ENCODE measurements at regions not wholly inside any gene's neighbourhood (a gene's known extent, or its start where the extent isn't known, plus 50 kb on each side); places are given as distances from the start of the nearest gene placed in this dataset.
A peak's percentile ranks its signal among the peaks of the same experiment; 100 is the strongest.

DNA sequence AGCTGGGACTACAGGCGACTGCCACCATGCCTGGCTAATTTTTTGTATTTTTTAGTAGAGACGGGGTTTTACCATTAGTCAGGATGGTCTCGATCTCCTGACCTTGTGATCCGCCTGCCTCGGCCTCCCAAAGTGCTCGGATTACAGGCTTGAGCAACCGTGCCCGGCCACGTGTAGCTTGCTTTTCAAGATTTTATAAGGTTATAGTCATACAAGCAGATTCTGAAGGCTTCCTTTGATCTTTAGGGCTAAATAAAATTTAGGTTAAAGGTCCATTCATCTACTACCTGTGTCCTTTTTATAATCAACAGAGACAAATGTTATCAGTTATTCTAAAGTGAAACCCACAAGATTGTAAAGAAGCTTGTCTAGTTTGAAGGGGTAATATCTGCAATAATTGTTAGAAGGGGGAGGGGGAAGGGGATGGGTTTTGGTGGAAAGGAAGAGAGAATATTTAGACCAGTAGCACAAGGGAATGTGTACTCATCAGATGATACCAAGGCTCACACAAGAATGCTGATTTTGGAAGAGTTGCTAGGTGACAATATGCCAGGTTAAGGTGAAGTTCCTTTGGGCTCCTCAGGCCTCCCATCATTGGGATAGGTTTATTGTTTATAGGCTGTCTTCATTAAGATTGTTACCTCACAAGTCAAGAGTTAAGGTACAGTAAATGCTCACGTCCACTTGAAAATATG is 284.7 kb downstream of the ALDH8A1 start:
- WGBS (ENCODE audit: missing lambda C conversion rate): 91% methylated on average over 10 of the region's 10 CpGs
- CTCF ChIA-PET: interaction anchor here (1.0 to 1.2 kb wide), 2 partner anchors 13 to 18 kb away, joined by 3 to 4 read pairs; no protein-coding TSS in a partner anchor

DNA sequence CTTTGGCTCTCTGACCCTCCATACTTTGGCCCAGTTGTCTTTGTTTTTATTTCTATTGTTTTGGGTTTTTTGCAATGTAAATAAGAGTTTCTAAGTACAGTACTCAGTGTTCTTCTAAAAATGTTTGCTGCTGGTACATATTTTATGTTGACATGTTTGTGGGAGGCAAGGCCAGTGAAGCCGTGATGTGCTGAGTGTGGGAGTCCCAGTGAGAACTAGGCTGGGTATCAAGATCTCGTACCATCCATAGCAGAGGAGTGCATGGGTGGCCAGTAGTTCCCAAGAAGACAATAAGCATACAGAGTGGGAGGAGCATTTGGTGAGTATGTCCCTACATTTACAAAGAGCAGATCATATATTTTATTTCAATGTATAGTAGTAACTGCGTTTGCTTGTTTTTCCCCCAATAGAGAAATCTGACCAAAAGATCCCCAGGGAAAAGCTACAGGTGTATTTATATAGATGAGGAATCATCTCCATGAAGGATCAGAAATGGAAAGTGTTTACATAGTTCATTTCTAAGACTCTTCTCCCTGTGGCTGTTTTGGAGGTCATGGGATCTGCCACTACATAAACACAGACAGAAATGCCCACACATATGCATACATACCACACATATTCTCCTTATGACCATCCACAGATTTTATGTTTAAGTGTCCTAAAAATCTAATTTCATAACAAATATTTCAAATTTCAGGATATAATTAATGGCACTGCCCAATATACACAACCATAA is 285.9 kb downstream of the ALDH8A1 start:
- POLR2A ChIA-PET: no interaction called here
- Histone ChIP-seq H3K4me2 (no peak overlapping the region; the same call in 2 of the 3 replicates), H3K4me1 (peaks cover 19% of the 10 kb centered on the region), H3K27ac (peak overlapping the region; percentile 41 to 43; a peak in 3 of 6 replicates), H3K4me3 (no peak overlapping the region), H3K9me3 (no peaks in the 10 kb centered on the region)
- no peak for TF ChIP-seq MAFK (IDR thresholded peaks at IDR 0.05; ENCODE audit: partially characterized antibody)
- no peak for TF ChIP-seq ZC3H11A (IDR thresholded peaks at IDR 0.05)
- CTCF ChIA-PET: interaction anchor here (1.0 kb wide), 1 partner anchor 12 kb away, joined by 3 read pairs; no protein-coding TSS in a partner anchor
- ATAC-seq: no peak
- FAIRE-seq: no peak
- 92% methylated on average over 3 of the region's 3 CpGs for WGBS (ENCODE audit: missing lambda C conversion rate)
- no peak for DNase-seq (ENCODE audit: low read depth in 1 of 2, low spot score in 1 of 2)

More for the DNA sequence above, 284.7 kb downstream of the ALDH8A1 start:
- Histone ChIP-seq H3K9me3 (no peaks in the 10 kb centered on the region), H3K4me3 (no peak overlapping the region), H3K4me1 (peaks cover 27% of the 10 kb centered on the region), H3K27ac (peak overlapping the region; percentile 35 to 47; a peak in 2 of 6 replicates), H3K4me2 (no peak overlapping the region)
- POLR2A ChIA-PET: no interaction called here
- ATAC-seq: no peak
- no peak for DNase-seq (ENCODE audit: low read depth in 1 of 2, low spot score in 1 of 2)
- FAIRE-seq: no peak
- TF ChIP-seq RARB (CRISPR knock-in tag; IDR thresholded peaks at IDR 0.05) (no peak), RAD21 (conservative IDR thresholded peaks at IDR 0.05 in 1 of 2, IDR thresholded peaks at IDR 0.05 in 1 of 2) (no peak), RFX5 (IDR thresholded peaks at IDR 0.05) (no peak), NFE2L2 (conservative IDR thresholded peaks at IDR 0.05; ENCODE audit: low read length) (no peak), POLR2A (IDR thresholded peaks at IDR 0.05; ENCODE audit: low read length) (no peak), MAFK (IDR thresholded peaks at IDR 0.05; ENCODE audit: partially characterized antibody) (no peak), CBX2 (IDR thresholded peaks at IDR 0.05; ENCODE audit: borderline replicate concordance, low read depth) (no peak), TFCP2L1 (CRISPR knock-in tag; IDR thresholded peaks at IDR 0.05) (no peak), TP53 (CRISPR knock-in tag; IDR thresholded peaks at IDR 0.05) (no peak), EHMT2 (IDR thresholded peaks at IDR 0.05; ENCODE audit: low read depth) (no peak)

DNA sequence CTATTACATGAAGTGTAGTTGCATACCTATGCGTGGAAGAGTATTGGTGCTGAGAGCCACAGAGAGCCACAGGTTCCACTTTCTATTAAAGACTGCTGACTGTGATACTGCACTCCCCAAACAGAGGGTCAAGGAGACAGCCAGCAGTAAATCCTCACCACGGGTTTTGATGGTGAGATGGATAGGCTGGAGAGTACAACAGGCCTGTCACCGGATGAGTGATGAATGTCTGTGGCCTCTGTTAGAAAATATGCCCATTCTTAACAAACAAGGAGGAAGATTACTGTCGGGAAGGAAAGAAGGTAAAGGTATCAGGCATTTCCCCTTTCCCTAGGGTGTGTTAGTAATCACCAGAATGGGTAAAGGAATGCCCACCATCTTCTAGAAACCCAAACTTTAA is 286.5 kb downstream of the ALDH8A1 start:
- no peaks in the 10 kb centered on the region for H3K9me3 ChIP-seq
- peak overlapping the region; percentile 41 to 43; a peak in 3 of 6 replicates for H3K27ac ChIP-seq
- no peak overlapping the region for H3K4me3 ChIP-seq
- ATAC-seq (no peak), FAIRE-seq (no peak), DNase-seq (ENCODE audit: low read depth in 1 of 2, low spot score in 1 of 2) (no peak)
- H3K4me2 ChIP-seq: no peak overlapping the region; the same call in 2 of the 3 replicates
- WGBS (ENCODE audit: missing lambda C conversion rate): 67% methylated on average over 4 of the region's 4 CpGs
- H3K4me1 ChIP-seq: peaks cover 23% of the 10 kb centered on the region
- CTCF ChIA-PET: no interaction called here
- POLR2A ChIA-PET: no interaction called here
- TF ChIP-seq KDM5A (IDR thresholded peaks at IDR 0.05) (no peak), HOXB5 (CRISPR knock-in tag; IDR thresholded peaks at IDR 0.05) (no peak), ZNF302 (CRISPR knock-in tag; IDR thresholded peaks at IDR 0.05) (no peak), CHD2 (IDR thresholded peaks at IDR 0.05; ENCODE audit: low read length, partially characterized antibody) (no peak), CBX2 (IDR thresholded peaks at IDR 0.05; ENCODE audit: borderline replicate concordance, low read depth) (no peak), MAZ (IDR thresholded peaks at IDR 0.05; ENCODE audit: borderline replicate concordance, low read depth, low read length) (no peak), JUN (IDR thresholded peaks at IDR 0.05) (no peak), HOXB13 (CRISPR knock-in tag; IDR thresholded peaks at IDR 0.05; ENCODE audit: low read depth) (no peak), FOSB (CRISPR knock-in tag; IDR thresholded peaks at IDR 0.05) (no peak), CBX8 (IDR thresholded peaks at IDR 0.05) (no peak), MAFK (IDR thresholded peaks at IDR 0.05; ENCODE audit: partially characterized antibody) (no peak), RFX5 (IDR thresholded peaks at IDR 0.05) (no peak), EHF (CRISPR knock-in tag; IDR thresholded peaks at IDR 0.05) (no peak), SREBF2 (IDR thresholded peaks at IDR 0.05) (no peak), GATA3 (IDR thresholded peaks at IDR 0.05; ENCODE audit: borderline replicate concordance) (no peak)
- TF ChIP-seq, protein P1, sequence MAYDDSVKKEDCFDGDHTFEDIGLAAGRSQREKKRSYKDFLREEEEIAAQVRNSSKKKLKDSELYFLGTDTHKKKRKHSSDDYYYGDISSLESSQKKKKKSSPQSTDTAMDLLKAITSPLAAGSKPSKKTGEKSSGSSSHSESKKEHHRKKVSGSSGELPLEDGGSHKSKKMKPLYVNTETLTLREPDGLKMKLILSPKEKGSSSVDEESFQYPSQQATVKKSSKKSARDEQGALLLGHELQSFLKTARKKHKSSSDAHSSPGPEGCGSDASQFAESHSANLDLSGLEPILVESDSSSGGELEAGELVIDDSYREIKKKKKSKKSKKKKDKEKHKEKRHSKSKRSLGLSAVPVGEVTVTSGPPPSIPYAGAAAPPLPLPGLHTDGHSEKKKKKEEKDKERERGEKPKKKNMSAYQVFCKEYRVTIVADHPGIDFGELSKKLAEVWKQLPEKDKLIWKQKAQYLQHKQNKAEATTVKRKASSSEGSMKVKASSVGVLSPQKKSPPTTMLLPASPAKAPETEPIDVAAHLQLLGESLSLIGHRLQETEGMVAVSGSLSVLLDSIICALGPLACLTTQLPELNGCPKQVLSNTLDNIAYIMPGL (CRISPR knock-in tag; IDR thresholded peaks at IDR 0.05; ENCODE audit: borderline replicate concordance): no peak
- TF ChIP-seq, protein P2, sequence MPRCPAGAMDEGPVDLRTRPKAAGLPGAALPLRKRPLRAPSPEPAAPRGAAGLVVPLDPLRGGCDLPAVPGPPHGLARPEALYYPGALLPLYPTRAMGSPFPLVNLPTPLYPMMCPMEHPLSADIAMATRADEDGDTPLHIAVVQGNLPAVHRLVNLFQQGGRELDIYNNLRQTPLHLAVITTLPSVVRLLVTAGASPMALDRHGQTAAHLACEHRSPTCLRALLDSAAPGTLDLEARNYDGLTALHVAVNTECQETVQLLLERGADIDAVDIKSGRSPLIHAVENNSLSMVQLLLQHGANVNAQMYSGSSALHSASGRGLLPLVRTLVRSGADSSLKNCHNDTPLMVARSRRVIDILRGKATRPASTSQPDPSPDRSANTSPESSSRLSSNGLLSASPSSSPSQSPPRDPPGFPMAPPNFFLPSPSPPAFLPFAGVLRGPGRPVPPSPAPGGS (IDR thresholded peaks at IDR 0.05): no peak
- TF ChIP-seq, protein P3, sequence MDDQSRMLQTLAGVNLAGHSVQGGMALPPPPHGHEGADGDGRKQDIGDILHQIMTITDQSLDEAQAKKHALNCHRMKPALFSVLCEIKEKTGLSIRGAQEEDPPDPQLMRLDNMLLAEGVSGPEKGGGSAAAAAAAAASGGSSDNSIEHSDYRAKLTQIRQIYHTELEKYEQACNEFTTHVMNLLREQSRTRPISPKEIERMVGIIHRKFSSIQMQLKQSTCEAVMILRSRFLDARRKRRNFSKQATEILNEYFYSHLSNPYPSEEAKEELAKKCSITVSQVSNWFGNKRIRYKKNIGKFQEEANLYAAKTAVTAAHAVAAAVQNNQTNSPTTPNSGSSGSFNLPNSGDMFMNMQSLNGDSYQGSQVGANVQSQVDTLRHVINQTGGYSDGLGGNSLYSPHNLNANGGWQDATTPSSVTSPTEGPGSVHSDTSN (IDR thresholded peaks at IDR 0.05): no peak
- TF ChIP-seq, protein P4, sequence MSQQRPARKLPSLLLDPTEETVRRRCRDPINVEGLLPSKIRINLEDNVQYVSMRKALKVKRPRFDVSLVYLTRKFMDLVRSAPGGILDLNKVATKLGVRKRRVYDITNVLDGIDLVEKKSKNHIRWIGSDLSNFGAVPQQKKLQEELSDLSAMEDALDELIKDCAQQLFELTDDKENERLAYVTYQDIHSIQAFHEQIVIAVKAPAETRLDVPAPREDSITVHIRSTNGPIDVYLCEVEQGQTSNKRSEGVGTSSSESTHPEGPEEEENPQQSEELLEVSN (IDR thresholded peaks at IDR 0.05; ENCODE audit: borderline replicate concordance, low read depth): no peak
